ENCODE measurements at regions not wholly inside any gene's neighbourhood (a gene's known extent, or its start where the extent isn't known, plus 50 kb on each side); places are given as distances from the start of the nearest gene placed in this dataset.
"Not testable (repeated sequence)": the region's sequence is repeated elsewhere in the genome, so short reads cannot be mapped to it uniquely, and the experiment has no call there.

GRCh38 chr7:68121655-68122054 lies 1125.0 kb downstream of the TYW1 start:
- DNase-seq = no peak

GRCh38 chr7:68122801-68123200 lies 1126.2 kb downstream of the TYW1 start:
- DNase-seq = no peak

- DNase-seq = no peak
Observed at GRCh38 chr7:68125168-68125567, 1128.5 kb downstream of the TYW1 start.

GRCh38 chr7:68133045-68133444 lies 1136.4 kb downstream of the TYW1 start:
- no peak for DNase-seq

GRCh38 chr7:68143345-68143744 lies 1146.7 kb downstream of the TYW1 start:
- no peak for DNase-seq

- DNase-seq = no peak
Observed at GRCh38 chr7:68146983-68147382, 1150.3 kb downstream of the TYW1 start.

GRCh38 chr7:68147614-68148238 lies 1151.1 kb downstream of the TYW1 start:
- DNase-seq = no peak

- DNase-seq = no peak
Observed at GRCh38 chr7:68148440-68148839, 1151.8 kb downstream of the TYW1 start.

GRCh38 chr7:68152205-68152604 lies 1155.6 kb downstream of the TYW1 start:
- no peak for DNase-seq

GRCh38 chr7:68155676-68156075 lies 1159.0 kb downstream of the TYW1 start:
- DNase-seq = peak; percentile 11

- DNase-seq = no peak
Observed at GRCh38 chr7:68158686-68159295, 1162.2 kb downstream of the TYW1 start.

GRCh38 chr7:68162712-68163111 lies 1166.1 kb downstream of the TYW1 start:
- no peak for DNase-seq

GRCh38 chr7:68166525-68166924 lies 1169.9 kb downstream of the TYW1 start:
- DNase-seq = no peak

- DNase-seq = no peak
Observed at GRCh38 chr7:68173513-68173912, 1176.9 kb downstream of the TYW1 start.

- peak; percentile 67 for DNase-seq
Observed at GRCh38 chr7:68176974-68177373, 1180.3 kb downstream of the TYW1 start.

GRCh38 chr7:68180761-68181160 lies 1184.1 kb downstream of the TYW1 start:
- no peak for DNase-seq

GRCh38 chr7:68183176-68183575 lies 1186.5 kb downstream of the TYW1 start:
- DNase-seq = no peak

GRCh38 chr7:68185631-68186456 lies 1189.2 kb downstream of the TYW1 start:
- DNase-seq = no peak

GRCh38 chr7:68187532-68187931 lies 1190.9 kb downstream of the TYW1 start:
- DNase-seq = no peak

- no peak for DNase-seq
Observed at GRCh38 chr7:68192941-68193340, 1196.3 kb downstream of the TYW1 start.

GRCh38 chr7:68195642-68196041 lies 1199.0 kb downstream of the TYW1 start:
- not testable (repeated sequence) for DNase-seq

- DNase-seq = peak; percentile 86
Observed at GRCh38 chr7:68200051-68200670, 1203.5 kb downstream of the TYW1 start.

- DNase-seq = no peak
Observed at GRCh38 chr7:68203251-68203650, 1206.6 kb downstream of the TYW1 start.

- DNase-seq = no peak
Observed at GRCh38 chr7:68205826-68206225, 1209.2 kb downstream of the TYW1 start.

All from NCI-H226 (cell line).